ENCODE measurements at regions not wholly inside any gene's neighbourhood (a gene's known extent, or its start where the extent isn't known, plus 50 kb on each side); places are given as distances from the start of the nearest gene placed in this dataset.

GRCh38 chr3:68163968-68164367 lies 509.6 kb upstream of the SUCLG2 start:
- no peak for DNase-seq

GRCh38 chr3:68163062-68163461 lies 508.6 kb upstream of the SUCLG2 start:
- no peak for DNase-seq

- no peak for DNase-seq
These were observed 508.2 kb upstream of the SUCLG2 start for GRCh38 chr3:68162644-68163043.

DNA sequence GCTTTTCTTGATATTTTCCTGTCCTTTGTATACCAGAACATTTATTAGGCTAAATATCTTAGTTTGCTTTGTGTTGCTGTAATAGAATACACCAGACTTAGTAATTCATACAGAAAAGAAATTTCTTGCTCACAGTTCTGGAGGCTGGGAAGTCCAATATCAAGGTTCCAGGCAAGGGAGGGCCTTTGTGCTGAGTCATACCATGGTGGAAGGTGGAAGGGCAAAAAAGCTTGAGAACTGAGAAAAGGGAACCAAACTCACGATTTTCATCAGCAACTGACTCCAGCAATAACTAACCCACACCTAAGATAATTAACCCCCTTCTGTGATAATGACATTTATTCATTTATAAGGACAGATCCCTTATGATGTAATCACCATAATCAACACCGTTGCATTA lies 496.9 kb upstream of the SUCLG2 start:
- no peak for DNase-seq

DNA sequence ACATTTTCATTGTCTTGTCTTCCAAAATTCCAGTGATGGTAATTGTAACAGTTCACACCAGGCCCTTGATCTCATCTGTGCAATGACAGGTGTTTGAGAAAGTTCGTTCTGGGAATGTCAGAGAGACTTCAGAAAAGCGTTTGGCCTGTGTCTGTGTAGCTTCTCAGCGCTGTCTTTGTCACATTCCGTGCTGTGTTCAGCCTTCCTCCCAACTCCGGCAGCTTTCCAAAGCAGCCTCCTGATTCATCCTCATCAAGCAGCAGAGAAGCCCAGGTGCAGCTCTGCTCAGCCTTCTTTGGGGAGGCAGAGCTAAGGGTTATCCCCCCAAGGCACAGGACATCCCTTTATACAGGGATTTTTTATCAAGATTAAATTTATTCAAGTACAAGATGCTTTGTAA lies 494.0 kb upstream of the SUCLG2 start:
- no peak for DNase-seq

DNA sequence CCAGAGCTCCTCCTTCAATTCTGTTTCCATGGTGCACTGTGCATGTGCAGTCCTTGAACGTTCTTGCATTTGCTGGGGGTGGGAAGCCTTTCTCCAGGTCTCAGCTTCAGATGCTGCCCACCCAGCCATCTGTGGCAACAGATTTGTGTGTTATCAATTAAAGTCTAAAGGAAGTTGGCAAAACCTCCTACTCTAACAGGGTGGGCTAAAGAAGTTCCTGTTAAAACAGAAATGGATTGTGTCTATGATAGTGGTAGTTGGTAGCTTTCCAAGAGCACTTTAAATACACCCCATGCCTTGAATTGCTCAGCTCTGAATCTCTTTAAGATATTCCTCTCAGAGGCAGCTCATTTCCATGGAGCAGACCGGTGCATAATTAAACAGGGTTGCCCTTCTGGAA lies 488.0 kb upstream of the SUCLG2 start:
- DNase-seq, result no peak

DNA sequence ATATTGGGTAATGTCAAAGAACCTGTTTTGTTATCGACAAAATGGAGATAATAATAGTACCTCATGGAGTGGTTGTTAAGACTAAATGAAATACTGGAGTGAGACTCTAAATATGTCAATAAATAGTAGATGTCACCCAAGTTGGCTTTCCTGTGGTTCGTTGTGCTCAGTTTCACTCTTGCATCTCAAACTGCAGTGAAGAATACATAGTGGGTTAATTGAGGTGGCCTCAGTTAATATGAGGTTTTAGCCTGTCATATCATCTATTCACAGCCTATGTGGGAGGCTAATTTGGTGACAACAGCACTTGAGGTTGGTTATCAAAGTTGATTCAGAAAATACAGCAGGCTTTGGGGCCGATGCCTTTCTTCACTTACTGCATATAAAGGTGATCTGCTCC lies 485.5 kb upstream of the SUCLG2 start:
- DNase-seq, result no peak

- DNase-seq, result no peak
These were observed 482.0 kb upstream of the SUCLG2 start for GRCh38 chr3:68136411-68136810.

GRCh38 chr3:68135067-68135466 lies 480.7 kb upstream of the SUCLG2 start:
- DNase-seq, result peak; percentile 72

DNA sequence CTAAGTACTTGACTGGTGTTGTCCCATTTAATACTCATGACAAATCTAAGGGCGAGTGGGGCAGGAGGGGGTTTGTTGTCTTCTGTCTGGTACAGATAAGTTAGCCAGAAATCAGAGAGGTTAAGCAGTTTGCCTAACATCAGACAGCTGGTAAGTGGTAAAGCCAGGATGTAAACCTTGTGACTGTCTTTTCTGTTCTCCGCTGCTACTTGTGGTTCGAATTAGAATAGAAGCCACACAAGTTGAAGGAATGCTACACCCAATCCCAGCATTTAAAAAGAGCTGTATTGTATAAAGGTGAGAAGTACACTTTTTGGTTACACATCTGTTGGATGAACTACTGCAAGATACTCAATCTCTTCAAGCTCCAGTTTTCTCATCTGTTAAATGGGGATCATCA lies 474.7 kb upstream of the SUCLG2 start:
- DNase-seq, result no peak

GRCh38 chr3:68123231-68123630 lies 468.8 kb upstream of the SUCLG2 start:
- no peak for DNase-seq

DNA sequence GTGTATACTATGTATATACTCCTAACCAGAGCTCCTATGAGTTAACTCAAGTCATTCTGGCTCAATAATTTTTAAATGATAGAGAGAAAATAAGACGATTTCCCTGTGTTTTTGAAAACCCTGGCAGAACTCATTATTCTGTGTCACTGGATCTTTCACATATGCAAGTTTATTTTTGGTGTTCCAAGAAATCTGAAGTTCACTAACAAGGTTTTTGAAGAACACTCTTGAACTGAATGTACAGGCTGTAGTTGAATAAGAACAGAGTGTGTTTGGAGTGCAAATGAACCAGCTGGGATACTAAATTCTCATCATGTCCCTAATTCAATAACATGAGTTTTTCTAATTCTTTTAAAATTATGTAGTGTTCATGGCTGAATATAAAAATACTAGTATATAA lies 466.9 kb upstream of the SUCLG2 start:
- no peak for DNase-seq

DNA sequence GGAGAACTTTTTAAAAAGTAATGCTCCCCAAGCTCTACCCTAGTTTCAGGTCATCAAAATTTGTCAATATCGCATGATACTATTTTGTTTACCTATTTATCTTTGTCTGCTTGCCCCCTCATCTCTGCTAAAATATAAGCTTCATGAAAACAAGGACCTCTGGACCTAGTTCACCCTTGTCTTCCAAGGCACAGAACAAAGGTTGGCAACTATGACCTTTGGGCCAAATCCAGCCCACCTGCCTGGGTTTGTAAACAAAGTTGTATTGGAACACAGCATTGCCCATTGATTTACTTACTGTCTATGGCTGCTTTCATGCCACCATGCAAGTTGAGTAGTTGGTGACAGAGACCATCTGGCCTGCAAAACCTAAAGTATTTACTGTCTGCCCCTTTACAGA lies 462.2 kb upstream of the SUCLG2 start:
- DNase-seq, result no peak

DNA sequence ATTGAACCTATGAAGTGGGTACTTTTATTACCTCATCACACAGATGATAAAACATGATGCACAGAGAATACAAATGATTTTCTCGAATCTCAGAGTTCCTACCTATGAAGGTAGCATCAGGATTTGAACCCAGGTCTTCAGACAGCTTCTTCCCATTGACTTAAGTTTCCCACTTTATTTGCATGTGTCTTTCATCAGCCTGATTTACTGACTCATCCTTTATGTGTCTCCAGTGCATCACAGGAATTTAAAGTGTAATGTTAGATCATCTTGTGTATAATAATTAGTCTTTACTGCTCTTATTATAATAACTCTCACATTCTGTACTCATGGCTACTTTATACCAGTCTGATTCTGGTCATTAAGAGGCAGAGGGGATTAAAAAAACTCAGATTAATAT lies 449.4 kb upstream of the SUCLG2 start:
- DNase-seq, result no peak

DNA sequence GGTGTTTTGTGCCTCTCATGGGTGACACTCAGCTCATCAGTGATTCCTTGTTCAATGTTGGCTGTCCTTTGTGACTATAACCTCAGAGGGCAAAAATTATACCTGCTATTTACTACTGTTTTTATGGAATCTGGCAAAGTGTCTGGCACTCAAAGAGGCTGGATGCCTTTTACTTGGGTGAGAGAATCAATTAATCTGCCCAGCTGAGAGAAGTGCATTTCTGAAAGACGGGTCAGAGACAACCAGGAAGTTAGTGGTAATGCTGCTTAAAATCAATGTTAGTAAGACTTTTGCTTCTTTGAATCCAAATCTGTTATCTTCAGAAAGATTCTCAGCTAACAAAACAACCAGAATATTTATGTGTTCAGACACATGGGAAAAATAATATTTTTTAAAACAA lies 436.2 kb upstream of the SUCLG2 start:
- DNase-seq, result no peak

DNA sequence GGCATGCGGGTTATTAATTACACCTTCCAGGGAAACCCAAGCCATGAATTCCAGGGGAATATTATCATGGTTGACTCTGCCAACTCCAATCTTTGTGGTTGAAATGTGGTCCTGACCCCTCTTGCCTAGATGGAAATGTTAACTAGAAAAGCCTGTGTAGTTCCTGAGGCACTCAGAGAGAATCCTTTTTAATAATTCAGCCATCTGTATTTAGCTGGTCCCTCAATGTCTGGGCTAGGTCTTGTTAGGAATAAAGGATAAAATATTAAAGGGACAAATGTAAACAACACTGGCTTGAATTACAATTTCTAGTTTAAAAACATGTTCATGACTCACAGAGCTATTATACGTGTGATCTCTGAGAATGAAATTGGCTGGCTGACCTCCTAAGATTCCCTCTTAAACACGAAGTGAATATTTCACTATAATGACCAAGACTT lies 435.2 kb upstream of the SUCLG2 start:
- no peak for DNase-seq

- no peak for DNase-seq
These were observed 434.2 kb upstream of the SUCLG2 start for GRCh38 chr3:68088636-68089035.

- DNase-seq, result no peak
These were observed 433.8 kb upstream of the SUCLG2 start for GRCh38 chr3:68088216-68088615.

GRCh38 chr3:68072062-68072461 lies 417.6 kb upstream of the SUCLG2 start:
- no peak for DNase-seq

DNA sequence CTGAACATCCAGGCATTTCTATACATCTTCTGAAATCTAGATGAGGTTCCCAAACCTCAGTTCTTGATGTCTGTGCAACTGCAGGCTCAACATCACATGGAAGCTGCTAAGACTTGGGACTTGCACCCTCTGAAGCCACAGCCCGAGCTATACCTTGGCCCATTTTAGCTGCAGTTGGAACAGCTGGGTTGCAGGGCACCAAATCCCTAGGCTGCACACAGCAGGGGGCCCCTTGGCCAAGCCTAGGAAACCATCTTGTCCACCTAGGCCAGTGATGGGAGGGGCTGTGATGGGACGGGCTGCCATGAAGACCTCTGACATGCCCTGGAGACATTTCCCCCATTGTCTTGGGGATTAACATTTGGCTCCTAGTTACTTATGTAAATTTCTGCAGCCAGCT lies 415.8 kb upstream of the SUCLG2 start:
- no peak for DNase-seq

- DNase-seq, result no peak
These were observed 412.9 kb upstream of the SUCLG2 start for GRCh38 chr3:68067314-68067713.

- no peak for DNase-seq
These were observed 408.5 kb upstream of the SUCLG2 start for GRCh38 chr3:68062926-68063325.

GRCh38 chr3:68060910-68061309 lies 406.5 kb upstream of the SUCLG2 start:
- DNase-seq, result no peak

DNA sequence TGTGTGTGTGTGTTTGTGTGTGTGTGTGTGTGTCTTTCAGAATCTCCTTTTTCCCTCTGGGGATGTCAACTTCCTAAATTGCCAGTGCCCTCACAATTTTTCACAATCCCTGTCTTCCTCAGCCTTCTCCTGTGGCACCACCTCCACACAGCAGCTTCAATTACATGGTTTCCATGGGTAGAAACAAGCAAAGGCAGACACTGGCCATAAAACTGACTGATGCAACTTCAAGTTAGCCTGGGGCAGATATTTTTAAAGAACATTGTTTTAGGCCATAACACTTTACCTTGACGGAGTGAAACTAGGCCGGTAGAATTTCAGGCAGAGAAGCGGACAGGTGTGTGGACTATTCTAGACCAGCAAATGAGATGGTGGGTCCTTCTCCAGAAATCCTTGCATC lies 405.8 kb upstream of the SUCLG2 start:
- DNase-seq, result no peak

- DNase-seq, result no peak
These were observed 405.3 kb upstream of the SUCLG2 start for GRCh38 chr3:68059628-68060152.

All from muscle of arm (tissue), 1 donor.